Karpas-422 (cell line): ENCODE measurements at regions not wholly inside any gene's neighbourhood (a gene's known extent, or its start where the extent isn't known, plus 50 kb on each side); places are given as distances from the start of the nearest gene placed in this dataset.

Experiments used
- DNase-seq: peaks from one replicate; pipeline ENCODE4 v3.0.0-alpha.2; 2015
- H2AFZ ChIP-seq: fragments of 200-600 bp; sonication (generic); 2 replicates; pipeline ENCODE4 v1.6.1; 2014; ENCODE audit warnings: antibody characterized with exemption, low read length, mixed read lengths
- H3K27ac ChIP-seq: fragments of 200-600 bp; sonication (generic); 2 replicates; pipeline ENCODE4 v1.5.1; 2014; ENCODE audit warnings: mild to moderate bottlenecking, low read length, moderate library complexity
- H3K27me3 ChIP-seq: fragments of 200-600 bp; sonication (generic); 2 replicates; pipeline ENCODE4 v1.6.1; 2014; ENCODE audit warnings: low read length, mixed read lengths
- H3K36me3 ChIP-seq: fragments of 200-600 bp; sonication (generic); 2 replicates; pipeline ENCODE4 v1.6.1; 2014; ENCODE audit warnings: low read length, mixed read lengths; ENCODE audit not compliant: insufficient read depth
- H3K4me1 ChIP-seq: fragments of 200-600 bp; sonication (generic); 2 replicates; pipeline ENCODE4 v1.6.1; 2014; ENCODE audit warnings: mild to moderate bottlenecking, low read length, mixed read lengths
- H3K4me2 ChIP-seq: fragments of 200-600 bp; sonication (generic); 2 replicates; pipeline ENCODE4 v1.6.1; 2014; ENCODE audit warnings: low read length, low read depth, mild to moderate bottlenecking; ENCODE audit not compliant: poor library complexity, severe bottlenecking
- H3K4me3 ChIP-seq: fragments of 200-600 bp; sonication (generic); 2 replicates; pipeline ENCODE4 v1.5.1; 2014; ENCODE audit warnings: mild to moderate bottlenecking, antibody characterized with exemption, low read length, mixed read lengths
- H3K79me2 ChIP-seq: fragments of 200-600 bp; sonication (generic); 2 replicates; pipeline ENCODE4 v1.6.1; 2014; ENCODE audit warnings: mild to moderate bottlenecking, low read length, mixed read lengths
- H3K9ac ChIP-seq: fragments of 200-600 bp; sonication (generic); 2 replicates; pipeline ENCODE4 v1.6.0; 2014; ENCODE audit warnings: low read length
- H3K9me2 ChIP-seq: fragments of 200-600 bp; sonication (generic), shearing (Covaris generic); replicated peaks from 2 replicates; pipeline ENCODE4 v1.6.0; 2014; ENCODE audit warnings: mild to moderate bottlenecking, low read length, moderate library complexity; ENCODE audit not compliant: insufficient read depth
- H3K9me3 ChIP-seq: fragments of 300-700, 200-600 bp; sonication (generic); 2 replicates; pipeline ENCODE4 v1.6.1; 2014; ENCODE audit warnings: low read length, mixed read lengths
- H4K20me1 ChIP-seq: fragments of 200-600 bp; sonication (generic); 2 replicates; pipeline ENCODE4 v1.6.1; 2014; ENCODE audit warnings: mild to moderate bottlenecking, antibody characterized with exemption, low read length, low read depth; ENCODE audit not compliant: insufficient read depth

DNA sequence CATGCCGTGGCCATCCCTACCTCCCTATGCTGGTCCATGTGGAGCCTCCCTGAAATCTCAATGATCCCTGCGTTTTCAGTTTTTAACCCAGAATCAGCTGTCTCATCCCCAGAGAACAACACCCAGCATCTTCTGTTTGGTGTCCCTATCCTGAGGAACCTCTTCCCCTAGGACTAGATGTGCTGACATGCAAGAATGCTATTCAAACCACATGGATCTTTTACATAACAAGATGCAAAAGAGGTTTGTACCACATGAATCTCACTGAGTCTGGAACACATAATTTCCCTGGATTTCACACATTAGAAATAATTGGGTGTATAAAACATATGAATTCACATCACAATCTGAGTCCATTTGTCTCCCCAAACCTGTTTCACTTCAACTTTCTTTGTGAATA, 174.6 kb upstream of the NECTIN3 start:
- Histone ChIP-seq H3K9ac (no peak overlapping the region), H3K4me1 (no peaks in the 10 kb centered on the region), H3K9me2 (no peaks in the 10 kb centered on the region), H4K20me1 (no peaks in the 10 kb centered on the region), H2AFZ (no peak overlapping the region), H3K27me3 (no peaks in the 10 kb centered on the region), H3K79me2 (no peaks in the 10 kb centered on the region), H3K27ac (no peak overlapping the region), H3K36me3 (no peaks in the 10 kb centered on the region), H3K9me3 (peaks cover 9% of the 10 kb centered on the region), H3K4me2 (no peak overlapping the region), H3K4me3 (no peak overlapping the region)
- no peak for DNase-seq

DNA sequence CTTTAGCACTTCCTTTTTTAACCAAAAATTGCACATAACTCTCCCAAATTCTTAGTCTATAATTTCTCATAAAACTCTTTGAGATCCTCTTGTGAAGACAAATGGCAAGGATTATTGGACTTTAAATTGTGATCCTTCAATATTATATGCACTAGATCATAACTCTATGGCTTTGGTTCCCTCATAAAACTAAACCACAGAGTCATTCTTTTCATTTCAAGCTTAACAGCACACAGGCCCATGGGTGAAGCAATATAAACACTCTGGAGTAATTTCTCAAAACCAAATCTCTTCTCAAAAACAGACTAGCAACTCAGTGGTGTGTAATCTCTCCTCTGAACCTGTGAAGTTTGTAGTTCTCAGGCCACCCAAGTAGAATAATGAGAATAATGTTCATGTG, 171.0 kb upstream of the NECTIN3 start:
- no peaks in the 10 kb centered on the region for H3K79me2 ChIP-seq
- H3K4me2 ChIP-seq = no peak overlapping the region
- no peak overlapping the region for H3K9ac ChIP-seq
- H3K9me3 ChIP-seq = peaks cover 9% of the 10 kb centered on the region
- H4K20me1 ChIP-seq = no peaks in the 10 kb centered on the region
- H2AFZ ChIP-seq = no peak overlapping the region
- H3K9me2 ChIP-seq = no peaks in the 10 kb centered on the region
- no peaks in the 10 kb centered on the region for H3K27me3 ChIP-seq
- no peak overlapping the region for H3K27ac ChIP-seq
- H3K36me3 ChIP-seq = no peaks in the 10 kb centered on the region
- H3K4me1 ChIP-seq = no peaks in the 10 kb centered on the region
- DNase-seq = no peak
- H3K4me3 ChIP-seq = no peak overlapping the region

DNA sequence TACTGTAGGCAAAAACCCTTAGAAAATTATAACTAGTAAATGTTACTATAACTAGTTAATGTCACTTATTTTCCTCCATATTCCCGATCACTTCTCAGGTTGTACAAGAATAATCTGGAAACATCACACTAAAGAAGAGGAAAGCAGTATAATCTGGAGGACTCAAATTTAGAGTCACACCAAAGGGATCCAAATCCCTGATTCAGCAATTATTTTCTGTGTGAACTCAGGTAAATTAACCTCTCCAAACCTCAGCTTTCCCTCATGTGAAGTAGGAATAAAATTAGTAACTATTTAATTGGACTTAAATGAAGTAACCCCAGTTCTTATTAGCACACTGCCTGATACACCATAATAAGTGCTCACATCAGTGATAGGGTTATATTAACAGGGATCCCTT, 170.1 kb upstream of the NECTIN3 start:
- Histone ChIP-seq H3K9me2 (no peaks in the 10 kb centered on the region), H3K79me2 (no peaks in the 10 kb centered on the region), H3K9ac (no peak overlapping the region), H2AFZ (no peak overlapping the region), H3K27me3 (no peaks in the 10 kb centered on the region), H4K20me1 (no peaks in the 10 kb centered on the region), H3K4me1 (no peaks in the 10 kb centered on the region), H3K36me3 (no peaks in the 10 kb centered on the region), H3K9me3 (peaks cover 9% of the 10 kb centered on the region), H3K4me2 (no peak overlapping the region), H3K4me3 (no peak overlapping the region), H3K27ac (no peak overlapping the region)
- DNase-seq = no peak

DNA sequence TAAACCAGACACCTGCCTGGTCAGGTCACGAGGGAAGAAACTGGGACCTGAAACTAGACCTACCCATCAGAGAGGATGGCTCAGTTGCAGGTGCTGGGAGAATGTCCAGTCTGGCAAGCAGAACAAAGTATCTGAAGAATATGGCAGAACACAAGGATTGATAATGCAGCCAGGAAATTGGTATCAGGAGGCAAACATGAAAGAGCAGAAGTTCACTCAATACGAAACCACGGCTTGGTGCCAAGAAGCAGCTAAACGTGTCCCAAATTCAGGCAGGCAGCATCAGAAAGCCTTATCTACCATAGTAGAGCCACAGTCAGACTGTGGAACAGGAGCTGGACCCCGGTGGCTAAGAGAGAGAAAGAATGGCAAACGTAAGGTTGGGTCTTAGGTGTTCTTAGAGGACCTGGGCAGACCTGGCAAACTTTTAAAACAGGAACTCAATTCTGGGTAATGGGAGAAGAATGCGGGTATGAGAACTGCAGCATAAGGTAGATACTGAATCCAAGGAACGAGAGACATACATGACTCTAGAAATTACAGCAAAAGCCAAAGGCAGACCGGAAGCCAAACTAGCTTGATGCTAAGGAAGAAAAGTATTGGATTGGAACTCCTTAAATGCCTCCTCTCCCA, 169.0 kb upstream of the NECTIN3 start:
- no peaks in the 10 kb centered on the region for H3K36me3 ChIP-seq
- no peak overlapping the region for H3K27ac ChIP-seq
- no peaks in the 10 kb centered on the region for H3K4me1 ChIP-seq
- no peak overlapping the region for H2AFZ ChIP-seq
- H3K27me3 ChIP-seq = no peaks in the 10 kb centered on the region
- no peaks in the 10 kb centered on the region for H3K9me2 ChIP-seq
- H3K79me2 ChIP-seq = no peaks in the 10 kb centered on the region
- DNase-seq = no peak
- no peaks in the 10 kb centered on the region for H4K20me1 ChIP-seq
- no peak overlapping the region for H3K4me2 ChIP-seq
- peaks cover 3% of the 10 kb centered on the region for H3K9me3 ChIP-seq
- no peak overlapping the region for H3K4me3 ChIP-seq
- H3K9ac ChIP-seq = no peak overlapping the region

DNA sequence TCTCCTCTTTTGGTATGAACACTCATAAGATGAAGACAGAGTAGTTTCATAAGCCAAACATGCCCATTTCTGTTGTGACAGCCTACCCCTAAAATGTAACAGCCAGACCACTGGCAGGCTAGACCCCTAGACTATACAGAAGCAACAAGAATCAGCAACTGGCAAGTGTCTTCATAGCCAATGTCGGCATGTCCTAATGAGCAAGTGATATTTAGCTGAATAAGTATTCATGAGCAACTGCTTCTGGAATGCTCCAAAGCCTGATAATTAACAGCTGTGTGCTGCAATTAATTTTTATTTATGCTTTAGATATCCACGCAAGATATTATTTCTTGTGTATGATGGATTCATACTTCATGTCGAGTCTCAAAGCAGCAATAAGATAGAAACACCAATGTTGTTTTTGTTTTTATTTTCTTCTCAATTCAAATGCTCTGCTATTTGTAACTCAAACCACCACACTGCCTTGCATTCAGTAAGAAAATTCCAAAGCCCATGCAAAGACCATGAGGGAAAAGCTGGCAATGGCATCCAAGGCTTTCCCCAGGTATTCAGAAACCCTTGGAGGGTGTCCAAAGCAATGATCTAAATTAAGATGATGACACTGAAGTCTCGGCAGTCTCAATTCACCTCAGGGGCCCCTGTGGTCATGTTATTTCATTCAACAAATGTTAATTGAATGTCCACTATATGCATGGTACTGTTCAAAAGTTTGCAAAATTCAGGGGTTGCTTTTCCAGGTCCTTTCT, 167.7 kb upstream of the NECTIN3 start:
- Histone ChIP-seq H3K79me2 (no peaks in the 10 kb centered on the region), H3K9me3 (peaks cover 3% of the 10 kb centered on the region), H3K4me2 (no peak overlapping the region), H3K27ac (no peak overlapping the region), H3K27me3 (no peaks in the 10 kb centered on the region), H4K20me1 (no peaks in the 10 kb centered on the region), H3K4me3 (no peak overlapping the region), H2AFZ (no peak overlapping the region), H3K9me2 (no peaks in the 10 kb centered on the region), H3K4me1 (no peaks in the 10 kb centered on the region), H3K9ac (no peak overlapping the region), H3K36me3 (no peaks in the 10 kb centered on the region)
- DNase-seq = no peak

DNA sequence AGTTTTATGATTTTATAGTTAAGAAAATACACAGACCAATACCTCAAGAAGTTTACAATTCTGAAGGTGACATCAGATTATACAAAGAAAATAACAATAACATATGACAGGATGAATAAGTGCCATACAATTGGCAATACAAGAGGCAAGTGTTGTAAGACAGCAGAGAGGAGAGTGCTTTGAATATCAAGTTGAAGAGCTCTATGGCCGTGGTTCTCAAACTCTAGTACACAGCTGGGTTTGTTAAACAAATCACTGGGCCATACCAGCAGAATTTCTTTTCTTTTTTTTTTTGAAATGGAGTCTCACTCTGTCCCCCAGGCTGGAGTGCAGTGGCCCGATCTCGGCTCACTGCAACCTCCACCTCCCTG, 167.1 kb upstream of the NECTIN3 start:
- no peak for DNase-seq
- H3K4me1 ChIP-seq = no peaks in the 10 kb centered on the region

DNA sequence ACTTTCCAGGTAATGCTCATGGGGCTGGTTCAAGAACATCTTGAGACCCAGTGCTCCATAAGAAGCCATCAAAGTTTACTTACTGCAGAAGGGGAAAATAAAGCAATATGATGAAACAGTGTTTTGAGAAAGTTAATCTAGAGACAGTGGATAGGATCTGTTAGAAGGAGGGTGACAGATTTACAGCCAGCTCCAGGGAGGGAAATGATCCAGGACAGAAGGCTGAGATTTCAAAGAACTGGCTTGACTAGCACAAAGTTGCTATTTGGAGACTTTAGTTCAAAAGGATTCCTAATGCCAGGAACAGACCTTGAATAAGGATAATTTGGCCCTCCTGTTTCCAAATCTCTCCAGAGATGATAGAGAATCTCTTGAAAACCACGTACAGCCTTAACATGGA, 166.5 kb upstream of the NECTIN3 start:
- H3K9me3 ChIP-seq = no peaks in the 10 kb centered on the region

More for the DNA sequence above, 167.1 kb upstream of the NECTIN3 start:
- Histone ChIP-seq H3K27ac (no peak overlapping the region), H3K36me3 (no peaks in the 10 kb centered on the region), H3K9me3 (peaks cover under 1% of the 10 kb centered on the region), H4K20me1 (no peaks in the 10 kb centered on the region), H3K79me2 (no peaks in the 10 kb centered on the region), H2AFZ (no peak overlapping the region), H3K4me2 (no peak overlapping the region), H3K27me3 (no peaks in the 10 kb centered on the region), H3K9me2 (no peaks in the 10 kb centered on the region), H3K9ac (no peak overlapping the region), H3K4me3 (no peak overlapping the region)

DNA sequence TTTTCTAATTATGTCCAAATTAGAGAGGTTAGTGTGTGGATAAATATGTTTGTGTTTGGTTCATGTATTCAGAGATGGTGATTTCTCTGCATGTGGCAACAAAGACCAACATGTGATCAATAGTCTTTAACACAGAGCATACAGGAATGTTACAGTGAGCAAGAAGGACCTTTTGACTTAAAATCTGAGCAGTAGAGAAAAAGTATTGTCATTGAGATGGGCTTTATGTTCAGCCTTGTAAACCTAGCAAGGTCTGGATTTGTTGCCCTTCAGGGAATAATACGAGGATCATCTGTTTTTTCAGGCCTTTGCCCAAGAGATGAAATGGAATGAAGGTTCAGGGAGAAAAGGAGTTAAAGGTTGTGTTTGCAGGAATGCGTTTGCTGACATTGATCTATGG, 161.8 kb upstream of the NECTIN3 start:
- no peaks in the 10 kb centered on the region for H3K27me3 ChIP-seq
- no peaks in the 10 kb centered on the region for H4K20me1 ChIP-seq
- H3K4me1 ChIP-seq = no peaks in the 10 kb centered on the region
- H3K36me3 ChIP-seq = no peaks in the 10 kb centered on the region
- no peak overlapping the region for H3K4me3 ChIP-seq
- no peak overlapping the region for H3K9ac ChIP-seq
- DNase-seq = no peak
- H3K79me2 ChIP-seq = no peaks in the 10 kb centered on the region
- no peaks in the 10 kb centered on the region for H3K9me3 ChIP-seq
- H3K4me2 ChIP-seq = no peak overlapping the region
- no peak overlapping the region for H2AFZ ChIP-seq
- no peak overlapping the region for H3K27ac ChIP-seq
- no peaks in the 10 kb centered on the region for H3K9me2 ChIP-seq

More for the DNA sequence above, 166.5 kb upstream of the NECTIN3 start:
- Histone ChIP-seq H3K9ac (no peak overlapping the region), H4K20me1 (no peaks in the 10 kb centered on the region), H3K27me3 (no peaks in the 10 kb centered on the region), H3K9me2 (no peaks in the 10 kb centered on the region), H3K4me3 (no peak overlapping the region), H3K4me2 (no peak overlapping the region), H3K4me1 (no peaks in the 10 kb centered on the region), H3K79me2 (no peaks in the 10 kb centered on the region), H3K36me3 (no peaks in the 10 kb centered on the region), H2AFZ (no peak overlapping the region), H3K27ac (no peak overlapping the region)
- no peak for DNase-seq
